HG03457 (cell line): ENCODE measurements at regions not wholly inside any gene's neighbourhood (a gene's known extent, or its start where the extent isn't known, plus 50 kb on each side); places are given as distances from the start of the nearest gene placed in this dataset.
"Not testable (repeated sequence)": the region's sequence is repeated elsewhere in the genome, so short reads cannot be mapped to it uniquely, and the experiment has no call there.

Experiments
- ATAC-seq: cut with Tn5 transposase; IDR thresholded peaks from one replicate; pipeline ENCODE4 v1.9.1; 2021; ENCODE audit warnings: moderate number of reproducible peaks; ENCODE audit not compliant: unreplicated experiment

- no peak for ATAC-seq
Observed at GRCh38 chr16:87007907-87008306, 309.3 kb downstream of the C16orf95 start.

- no peak for ATAC-seq
Observed at GRCh38 chr16:87008664-87009063, 308.5 kb downstream of the C16orf95 start.

GRCh38 chr16:87012954-87013938 lies 303.9 kb downstream of the C16orf95 start:
- no peak for ATAC-seq

GRCh38 chr16:87014112-87014511 lies 303.1 kb downstream of the C16orf95 start:
- ATAC-seq: no peak

- no peak for ATAC-seq
Observed at GRCh38 chr16:87015021-87015420, 302.2 kb downstream of the C16orf95 start.

GRCh38 chr16:87016046-87017035 lies 300.9 kb downstream of the C16orf95 start:
- no peak for ATAC-seq

DNA sequence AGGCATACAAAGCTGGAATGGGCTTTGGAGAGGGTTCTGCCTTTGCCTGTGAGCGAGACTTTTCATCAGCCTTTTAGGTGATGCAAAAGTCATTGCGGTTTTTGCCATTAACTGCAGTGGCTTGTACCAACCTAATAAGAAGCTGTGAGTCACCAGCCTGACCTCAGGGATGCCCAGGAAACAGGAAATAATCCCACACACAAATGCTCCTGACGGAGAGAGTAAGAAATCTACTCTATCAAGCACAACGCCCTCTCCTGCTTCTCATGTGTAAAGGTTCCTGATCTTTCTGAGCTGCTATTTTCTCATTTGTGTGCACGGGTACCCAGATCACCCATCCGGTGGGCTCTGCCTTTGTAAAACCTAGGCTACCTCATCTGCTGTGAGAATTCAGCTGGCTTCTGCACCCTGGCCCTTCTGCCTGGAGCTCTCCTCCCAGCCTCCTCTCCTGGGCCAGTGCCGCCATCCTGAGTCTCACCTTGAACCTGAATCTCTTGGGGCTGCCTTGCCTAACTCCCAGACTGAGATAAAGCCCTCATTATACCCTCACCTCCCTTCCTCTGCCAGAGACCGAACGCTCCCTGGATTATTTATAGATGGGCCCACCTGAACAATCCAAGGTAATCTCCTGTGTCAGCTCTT lies 299.7 kb downstream of the C16orf95 start:
- no peak for ATAC-seq

GRCh38 chr16:87025676-87026075 lies 291.5 kb downstream of the C16orf95 start:
- no peak for ATAC-seq

DNA sequence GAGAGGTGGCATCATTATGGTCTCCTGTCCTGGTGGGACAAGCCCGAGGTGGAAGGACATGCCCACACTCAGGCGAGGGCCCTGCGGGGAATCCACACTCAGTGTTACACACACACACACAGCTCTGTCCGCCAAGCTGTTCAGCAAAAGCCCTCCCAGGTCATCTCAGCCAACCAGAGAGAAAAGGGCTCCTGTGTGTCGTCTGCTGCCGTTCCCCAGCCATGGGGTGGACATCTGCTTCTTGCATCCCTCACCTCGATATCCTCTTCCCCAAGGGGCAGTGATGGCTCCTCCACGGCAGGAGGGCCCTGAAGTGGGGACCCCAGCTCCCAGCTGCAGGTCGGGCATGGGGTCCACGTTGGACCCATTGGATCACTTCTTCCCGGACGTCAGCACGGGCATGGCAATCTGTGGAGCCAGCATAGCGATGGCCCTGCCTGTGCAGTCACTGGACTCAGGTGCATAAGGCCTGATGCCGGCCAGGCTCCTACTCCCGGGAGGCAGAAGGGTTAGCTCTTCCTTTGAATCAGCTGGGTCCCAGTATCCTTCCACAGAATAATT lies 290.1 kb downstream of the C16orf95 start:
- no peak for ATAC-seq

DNA sequence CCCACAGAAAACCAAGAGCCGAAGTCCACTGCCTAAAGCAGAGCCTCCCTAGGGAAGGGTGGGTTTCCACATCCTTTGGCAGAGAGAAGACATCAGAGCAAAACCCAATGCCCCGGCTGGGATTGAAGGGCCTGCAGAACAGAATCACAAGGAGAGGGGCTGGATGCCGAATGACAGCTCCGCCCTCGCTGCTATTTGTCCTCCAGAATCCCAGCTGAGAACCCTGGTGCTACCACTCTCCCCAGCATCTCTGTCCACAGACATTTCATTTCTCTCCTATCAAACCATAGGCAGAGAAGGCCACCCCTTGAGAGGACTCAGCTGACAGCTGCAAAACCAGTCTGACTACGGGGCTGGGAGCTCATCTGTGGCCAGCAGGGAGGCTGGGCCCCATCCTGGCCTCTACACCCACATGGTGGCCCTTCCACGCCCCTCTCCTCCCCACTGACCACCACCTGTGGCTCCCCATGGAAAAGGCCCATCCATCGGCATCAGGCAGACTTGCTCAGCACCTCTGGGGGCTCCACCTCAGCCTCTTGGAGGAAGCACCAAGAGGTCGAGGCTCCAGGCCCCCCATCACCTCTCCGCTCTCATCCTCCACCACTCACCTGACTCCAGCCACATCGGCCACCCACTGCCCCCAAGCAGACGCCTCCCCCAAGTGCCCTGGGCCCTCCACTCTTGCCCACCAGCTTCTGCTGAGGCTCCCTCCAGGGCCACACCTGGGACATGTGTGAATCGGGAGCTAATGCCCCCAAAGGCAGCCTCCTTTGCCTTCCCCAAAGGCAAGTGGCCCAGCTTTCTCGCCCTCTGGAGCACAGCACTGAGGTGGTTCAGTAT lies 288.5 kb downstream of the C16orf95 start:
- ATAC-seq: no peak

DNA sequence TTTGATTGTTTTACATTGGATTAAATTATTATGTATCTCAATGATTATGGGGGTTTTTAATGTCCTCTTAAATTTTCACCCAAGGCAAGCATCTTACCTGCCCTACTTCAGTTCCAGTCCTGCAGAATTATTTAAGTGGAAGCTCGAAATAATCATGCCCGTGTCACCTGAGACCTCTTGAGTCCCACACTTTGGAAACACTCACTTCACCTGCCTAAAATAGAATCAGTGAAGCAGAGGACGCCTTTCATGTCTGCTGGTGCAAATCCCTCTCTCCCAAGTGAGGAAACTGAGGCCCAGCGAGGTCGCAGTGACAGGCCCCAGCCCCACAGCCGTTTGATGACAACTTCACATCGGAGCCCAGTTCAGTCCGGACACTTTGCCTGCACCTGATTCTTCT lies 284.6 kb downstream of the C16orf95 start:
- no peak for ATAC-seq

DNA sequence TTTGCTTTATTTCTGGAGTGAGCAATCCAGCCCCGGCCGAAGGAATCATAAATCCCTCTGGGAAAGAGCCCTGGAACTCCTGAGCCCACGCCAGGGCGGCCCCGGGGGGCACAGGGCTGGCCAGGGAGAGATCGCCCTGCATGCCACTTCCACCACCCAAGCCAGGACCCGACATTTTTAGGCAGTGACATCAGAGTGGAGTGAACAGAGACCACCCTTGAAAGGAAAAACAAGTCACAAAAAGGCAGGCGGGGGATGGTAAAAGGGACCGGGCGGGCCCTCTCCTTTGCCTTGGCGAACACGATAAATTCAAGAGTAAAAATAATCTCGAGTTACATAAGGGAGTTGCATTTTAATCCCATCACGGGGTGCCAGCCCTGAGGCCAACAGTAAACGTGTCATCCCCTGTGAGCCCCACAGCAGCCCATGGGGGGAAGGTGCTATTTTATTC lies 284.1 kb downstream of the C16orf95 start:
- ATAC-seq: no peak

DNA sequence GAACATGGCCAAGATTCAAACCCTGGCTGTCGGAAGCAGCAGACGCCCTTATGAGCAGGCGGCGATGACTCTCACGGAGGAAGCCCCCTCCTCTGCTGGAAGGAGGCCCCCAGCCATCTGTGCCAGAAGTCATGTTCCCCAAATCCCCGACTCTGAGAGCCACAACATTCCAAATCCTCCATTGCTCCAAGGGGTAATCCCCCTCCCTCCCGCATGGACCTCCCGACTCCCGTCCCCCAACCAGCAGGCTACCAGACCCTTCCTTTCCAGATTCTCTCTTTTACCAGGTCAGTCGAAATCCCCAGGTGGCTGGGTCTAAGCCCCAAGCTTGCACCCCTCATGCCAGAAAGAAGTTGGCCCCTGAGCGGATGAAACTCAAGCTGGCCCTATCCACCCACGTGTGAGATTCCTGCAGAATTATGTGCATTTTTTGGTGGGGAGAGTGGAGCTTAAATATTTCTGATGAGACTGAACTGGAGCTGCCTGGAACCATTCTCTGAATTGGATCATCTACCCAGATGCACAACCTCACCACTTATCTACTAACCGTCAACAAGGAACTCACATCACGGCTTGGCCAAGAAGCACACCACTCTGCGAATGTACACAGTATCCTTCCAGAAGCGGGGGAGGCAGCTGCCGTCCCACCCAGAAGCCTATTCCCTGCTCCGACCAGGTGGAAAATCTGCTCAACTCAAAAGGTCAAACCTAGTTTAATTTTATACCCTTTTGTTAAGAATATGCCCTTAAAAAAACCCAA lies 283.5 kb downstream of the C16orf95 start:
- ATAC-seq: no peak

DNA sequence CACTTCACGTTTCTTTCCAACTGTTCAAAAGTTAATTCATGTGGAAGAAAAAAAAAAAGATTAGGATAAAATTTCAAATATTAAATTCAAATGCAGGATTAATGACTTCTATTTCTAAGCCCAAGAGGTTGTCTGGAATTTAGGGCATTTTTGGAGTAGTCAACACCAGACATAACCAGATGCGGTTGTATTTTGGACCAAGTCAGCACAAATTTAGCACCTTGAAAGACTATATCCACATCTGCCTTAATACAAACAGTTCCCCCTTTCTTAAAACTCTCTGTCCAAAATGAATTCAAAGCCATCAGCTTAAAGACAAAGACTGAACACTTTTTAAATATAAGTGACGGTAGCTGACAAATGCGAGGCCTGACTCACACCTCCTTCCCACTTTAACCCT lies 282.9 kb downstream of the C16orf95 start:
- ATAC-seq: no peak

- no peak for ATAC-seq
Observed at GRCh38 chr16:87035053-87035452, 282.1 kb downstream of the C16orf95 start.

GRCh38 chr16:87037012-87037411 lies 280.2 kb downstream of the C16orf95 start:
- ATAC-seq: no peak

GRCh38 chr16:87038528-87038927 lies 278.7 kb downstream of the C16orf95 start:
- ATAC-seq: not testable (repeated sequence)

- ATAC-seq: no peak
Observed at GRCh38 chr16:87040169-87041117, 276.7 kb downstream of the C16orf95 start.
